H54 (cell line): ENCODE measurements at regions not wholly inside any gene's neighbourhood (a gene's known extent, or its start where the extent isn't known, plus 50 kb on each side); places are given as distances from the start of the nearest gene placed in this dataset.

ENCODE experiments used
- DNase-seq: peaks from one replicate; pipeline ENCODE4 v3.0.0; 2011; ENCODE audit warnings: low spot score, mixed read lengths; ENCODE audit not compliant: insufficient read length
- FAIRE-seq: peaks from 3 replicates; lab custom pipeline; 2011; peaks lifted over from hg19 to GRCh38; lab: Jason Lieb, UNC
- POLR2A ChIP-seq: IDR thresholded peaks from 2 replicates; pipeline ENCODE4 v1.6.1; 2011; ENCODE audit warnings: low read depth, mild to moderate bottlenecking, low read length

- FAIRE-seq: no peak
- TF ChIP-seq POLR2A: no peak
Observed at GRCh38 chr17:70615831-70616230, 446.5 kb downstream of the KCNJ2 start.

DNA sequence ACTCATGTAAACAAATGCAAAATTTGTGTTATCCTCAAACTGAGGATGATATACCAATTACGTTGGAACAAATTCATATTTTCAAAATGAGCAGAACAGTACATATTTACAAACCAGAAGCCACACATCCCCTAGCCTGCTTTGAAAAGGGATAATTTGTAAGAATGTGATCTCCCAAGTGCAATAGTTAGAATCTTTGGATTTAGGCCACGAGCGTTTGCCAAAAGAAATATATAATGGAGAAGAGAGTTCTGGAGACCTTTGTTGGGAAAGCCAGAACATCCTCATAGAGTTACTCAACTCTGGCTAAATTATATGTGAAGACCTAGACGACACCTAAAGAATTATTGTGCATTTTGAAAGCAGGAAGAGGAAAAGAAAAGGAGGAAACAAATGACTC, 449.3 kb downstream of the KCNJ2 start:
- FAIRE-seq (no peak), DNase-seq (no peak)
- TF ChIP-seq POLR2A: no peak

More at GRCh38 chr17:70615831-70616230, 446.5 kb downstream of the KCNJ2 start:
- no peak for DNase-seq

GRCh38 chr17:70621566-70621965, 452.2 kb downstream of the KCNJ2 start:
- DNase-seq (no peak), FAIRE-seq (no peak)
- TF ChIP-seq POLR2A: no peak

GRCh38 chr17:70622368-70623260, 453.3 kb downstream of the KCNJ2 start:
- FAIRE-seq: no peak
- DNase-seq: peak; percentile 19
- TF ChIP-seq POLR2A: no peak

DNA sequence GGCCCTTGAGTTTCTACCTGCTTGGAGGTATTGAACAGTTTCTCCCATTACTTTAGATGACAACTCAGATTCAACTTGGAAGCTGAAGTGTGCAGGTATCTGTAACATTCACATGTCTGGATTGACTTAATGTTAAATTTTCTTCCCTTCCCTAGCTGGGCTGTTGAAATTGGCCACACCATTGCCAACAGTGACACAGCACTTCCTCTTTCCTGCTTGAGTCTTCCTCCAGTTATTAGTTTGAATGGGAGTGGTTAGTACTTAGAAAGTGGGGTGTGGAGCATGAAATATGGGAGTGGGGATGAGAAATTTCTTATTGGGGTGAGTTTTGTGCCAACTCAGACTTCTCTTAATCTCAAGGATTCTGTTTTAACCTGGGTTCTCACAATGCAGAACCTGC, 454.9 kb downstream of the KCNJ2 start:
- TF ChIP-seq POLR2A: no peak
- FAIRE-seq: no peak
- no peak for DNase-seq

DNA sequence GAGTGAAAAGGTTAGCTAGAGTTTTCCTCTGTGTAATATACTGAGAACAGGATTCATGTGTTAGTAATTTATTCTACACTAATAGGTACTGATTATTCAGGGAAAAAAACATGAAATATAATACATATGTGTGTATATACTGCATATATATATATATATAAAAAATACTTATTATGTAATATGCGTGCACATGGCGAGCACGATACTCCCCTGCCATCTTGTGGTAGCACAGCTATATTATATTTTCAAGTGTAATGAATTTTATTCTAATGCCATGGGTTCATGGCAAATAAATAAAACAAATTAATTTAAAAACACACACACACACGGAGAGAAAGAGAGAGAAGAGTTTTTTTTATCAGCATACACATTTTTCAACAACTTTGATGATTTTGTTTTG, 460.6 kb downstream of the KCNJ2 start:
- FAIRE-seq (no peak), DNase-seq (no peak)

GRCh38 chr17:70636517-70637133, 467.3 kb downstream of the KCNJ2 start:
- FAIRE-seq: peak; percentile 91
- DNase-seq: no peak
- no peak for TF ChIP-seq POLR2A

More for the DNA sequence above, 460.6 kb downstream of the KCNJ2 start:
- TF ChIP-seq POLR2A: no peak

- no peak for TF ChIP-seq POLR2A
- DNase-seq (no peak), FAIRE-seq (no peak)
Observed at GRCh38 chr17:70642059-70642458, 472.7 kb downstream of the KCNJ2 start.

DNA sequence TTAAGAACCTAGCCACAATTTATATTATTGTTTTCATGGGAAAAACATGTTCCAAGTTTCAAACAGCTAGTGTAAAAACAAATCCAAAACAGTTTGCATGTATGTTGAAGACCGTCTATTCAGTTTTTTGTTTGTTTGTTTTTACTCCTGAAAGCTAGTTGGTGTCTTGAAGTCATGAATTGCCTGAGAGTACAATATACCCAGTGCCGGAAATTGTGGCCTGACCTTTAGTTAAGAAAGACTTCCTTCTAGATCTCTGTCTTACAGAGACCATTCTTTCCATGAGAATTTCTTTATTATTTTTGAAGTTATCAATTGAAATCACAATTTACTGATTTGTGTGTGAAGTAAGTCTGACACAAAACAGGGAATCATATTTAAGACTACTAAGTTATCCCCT, 474.8 kb downstream of the KCNJ2 start:
- no peak for TF ChIP-seq POLR2A
- FAIRE-seq: no peak

DNA sequence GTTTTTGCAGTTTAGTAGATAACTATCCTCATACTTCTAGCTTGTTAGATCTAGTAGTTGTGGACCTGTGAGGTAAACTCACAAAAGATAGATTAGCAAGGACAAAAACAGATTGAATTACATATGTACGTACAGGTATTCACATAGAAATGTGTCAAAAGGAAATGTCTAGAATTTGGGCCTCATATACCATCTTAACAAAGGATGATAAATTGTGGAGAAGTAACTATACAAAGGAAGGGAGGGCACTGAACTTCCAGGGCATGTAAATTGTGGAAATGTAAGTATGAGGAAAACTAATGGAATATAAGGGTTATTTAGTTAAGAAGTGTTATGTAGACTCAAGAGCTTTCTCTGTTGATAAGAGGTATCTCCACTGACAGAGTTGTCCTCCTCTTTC, 477.3 kb downstream of the KCNJ2 start:
- FAIRE-seq: peak; percentile 20
- DNase-seq: no peak

More for the DNA sequence above, 474.8 kb downstream of the KCNJ2 start:
- DNase-seq: no peak

DNA sequence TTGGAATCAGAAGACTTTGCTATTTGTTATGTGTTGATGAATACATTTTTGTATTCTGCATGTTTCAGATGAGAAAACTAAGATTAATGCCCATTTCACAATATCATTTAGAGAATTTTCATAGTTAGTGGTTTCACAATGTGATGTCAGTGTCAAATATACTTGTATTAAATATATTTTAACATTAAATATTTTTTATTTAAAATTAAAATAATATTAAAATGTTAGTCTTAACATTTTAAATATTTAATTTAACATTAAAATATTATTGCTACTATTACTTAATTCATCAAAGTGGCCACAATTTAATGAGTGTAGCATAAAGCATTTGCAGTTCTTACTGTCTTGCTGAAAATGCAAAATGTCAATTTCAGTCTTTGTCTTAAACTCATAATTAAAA, 478.8 kb downstream of the KCNJ2 start:
- FAIRE-seq: no peak
- no peak for TF ChIP-seq POLR2A

More for the DNA sequence above, 477.3 kb downstream of the KCNJ2 start:
- TF ChIP-seq POLR2A: no peak

GRCh38 chr17:70653850-70654249, 484.5 kb downstream of the KCNJ2 start:
- no peak for TF ChIP-seq POLR2A
- no peak for DNase-seq
- FAIRE-seq: no peak

More for the DNA sequence above, 478.8 kb downstream of the KCNJ2 start:
- no peak for DNase-seq

- DNase-seq (no peak), FAIRE-seq (no peak)
- TF ChIP-seq POLR2A: no peak
Observed at GRCh38 chr17:70654706-70655105, 485.4 kb downstream of the KCNJ2 start.

- FAIRE-seq: no peak
- DNase-seq: no peak
- no peak for TF ChIP-seq POLR2A
Observed at GRCh38 chr17:70655176-70655958, 486.0 kb downstream of the KCNJ2 start.

- TF ChIP-seq POLR2A: no peak
- FAIRE-seq (no peak), DNase-seq (no peak)
Observed at GRCh38 chr17:70658317-70658716, 489.0 kb downstream of the KCNJ2 start.
